SH-SY5Y (cell line): ENCODE measurements at regions not wholly inside any gene's neighbourhood (a gene's known extent, or its start where the extent isn't known, plus 50 kb on each side); places are given as distances from the start of the nearest gene placed in this dataset.

ENCODE experiments used
- GATA2 ChIP-seq: IDR thresholded peaks from 2 replicates; pipeline ENCODE4 v1.6.1; 2011; ENCODE audit warnings: mild to moderate bottlenecking, low read depth, low read length
- GATA3 ChIP-seq: IDR thresholded peaks from 2 replicates; pipeline ENCODE4 v1.6.1; 2011; ENCODE audit warnings: low read depth, mild to moderate bottlenecking, low read length, moderate library complexity

DNA sequence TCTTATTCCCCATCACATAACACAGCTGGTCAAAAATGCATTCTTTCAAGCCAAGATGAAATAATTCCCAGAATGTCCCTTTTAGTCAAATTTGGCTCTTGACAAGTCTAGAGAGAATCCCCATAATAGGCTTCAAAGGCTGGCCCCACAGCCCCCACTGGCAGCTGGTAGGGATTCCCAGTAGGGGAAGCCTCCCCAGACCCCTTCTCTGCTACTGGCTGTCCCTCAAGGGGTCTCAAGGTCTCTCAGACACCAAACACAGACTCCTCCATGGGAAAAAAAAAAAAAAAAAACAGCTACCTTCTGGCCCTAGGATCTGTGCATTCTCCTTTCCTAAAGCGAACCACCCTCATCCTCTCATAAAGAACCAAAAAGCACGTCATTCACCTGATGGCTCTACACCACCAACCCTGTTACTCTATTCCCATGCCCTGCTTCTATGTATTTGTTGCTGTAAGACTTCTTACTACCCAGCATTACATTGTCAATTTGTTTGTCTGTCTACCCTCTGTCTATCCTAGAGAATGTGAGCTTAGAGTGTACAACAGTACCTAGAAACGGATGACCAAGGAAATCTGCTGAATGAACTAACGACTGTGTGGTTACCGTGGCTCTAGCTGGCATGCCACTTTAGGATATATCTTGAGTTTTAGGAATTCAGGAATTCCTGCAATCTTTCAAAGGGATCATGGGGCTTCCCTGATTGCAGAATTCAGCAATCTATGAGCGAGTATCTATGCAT is 164.1 kb upstream of the NSMCE3 start:
- TF ChIP-seq GATA3 (no peak), GATA2 (no peak)
